ENCODE measurements at regions not wholly inside any gene's neighbourhood (a gene's known extent, or its start where the extent isn't known, plus 50 kb on each side); places are given as distances from the start of the nearest gene placed in this dataset.

- TF ChIP-seq POLR2A (IDR thresholded peaks at IDR 0.05) (no peak), CTCF (IDR thresholded peaks at IDR 0.05) (no peak), POLR2AphosphoS5 (IDR thresholded peaks at IDR 0.05) (no peak)
These were observed 422.3 kb downstream of the CAAP1 start for GRCh38 chr9:26470284-26470683.

Measured in breast epithelium (tissue), 3 donors.